HepG2 (cell line): ENCODE measurements at regions not wholly inside any gene's neighbourhood (a gene's known extent, or its start where the extent isn't known, plus 50 kb on each side); places are given as distances from the start of the nearest gene placed in this dataset.

Experiments used
- CEBPZ ChIP-seq: IDR thresholded peaks from 2 replicates; pipeline ENCODE4 v1.6.1; 2012; ENCODE audit warnings: low read length, improper control_type of control experiment
- HCFC1 ChIP-seq: fragments of 150-350 bp; IDR thresholded peaks from 2 replicates; pipeline ENCODE4 v1.6.1; 2014; ENCODE audit warnings: low read depth, low read length
- HNRNPUL1 ChIP-seq: fragments of 200-400 bp; formaldehyde crosslinking; IDR thresholded peaks from 2 replicates; pipeline ENCODE4 v1.6.1; 2017; ENCODE audit warnings: low read depth, mild to moderate bottlenecking, low read length, moderate library complexity
- HOXA9 ChIP-seq: sonication (generic); formaldehyde crosslinking; IDR thresholded peaks from 2 replicates; pipeline ENCODE4 v1.8.1; 2022; ENCODE audit warnings: missing genetic modification reagents, mild to moderate bottlenecking, moderate library complexity, borderline replicate concordance
- KAT8 ChIP-seq: IDR thresholded peaks from 2 replicates; pipeline ENCODE4 v1.6.1; 2016; ENCODE audit warnings: missing genetic modification reagents, missing compliant biosample characterization
- MLLT10 ChIP-seq: sonication (generic); formaldehyde crosslinking; IDR thresholded peaks from 2 replicates; pipeline ENCODE4 v1.4.0; 2020; ENCODE audit warnings: missing genetic modification reagents
- NCOA2 ChIP-seq: sonication (generic); formaldehyde crosslinking; IDR thresholded peaks from 2 replicates; pipeline ENCODE4 v1.8.0; 2022; ENCODE audit warnings: inconsistent platforms
- REL ChIP-seq: sonication (generic); formaldehyde crosslinking; conservative IDR thresholded peaks from 2 replicates; pipeline ENCODE4 v1.8.0; 2022; ENCODE audit warnings: mild to moderate bottlenecking, missing genetic modification reagents, moderate library complexity
- RORA ChIP-seq: sonication (generic); formaldehyde crosslinking; IDR thresholded peaks from 2 replicates; pipeline ENCODE4 v1.5.0; 2020; ENCODE audit warnings: mild to moderate bottlenecking, missing genetic modification reagents, moderate library complexity
- THRA ChIP-seq: sonication (generic); formaldehyde crosslinking; IDR thresholded peaks from 2 replicates; pipeline ENCODE4 v1.4.0; 2020; ENCODE audit warnings: missing genetic modification reagents, borderline replicate concordance
- ZC3H4 ChIP-seq: sonication (generic); formaldehyde crosslinking; IDR thresholded peaks from 2 replicates; pipeline ENCODE4 v1.4.0; 2020; ENCODE audit warnings: missing genetic modification reagents, borderline replicate concordance
- ZNF124 ChIP-seq: sonication (generic); formaldehyde crosslinking; IDR thresholded peaks from 2 replicates; pipeline ENCODE4 v1.4.0; 2020; ENCODE audit warnings: missing genetic modification reagents
- ZNF180 ChIP-seq: sonication (generic); formaldehyde crosslinking; IDR thresholded peaks from 2 replicates; pipeline ENCODE4 v1.4.0; 2020; ENCODE audit warnings: low read depth, missing genetic modification reagents, borderline replicate concordance
- ZNF207 ChIP-seq: fragments of 450-650 bp; IDR thresholded peaks from 2 replicates; pipeline ENCODE4 v1.6.1; 2016; ENCODE audit warnings: antibody characterized with exemption, borderline replicate concordance
- ZNF282 ChIP-seq: fragments of 450-650 bp; IDR thresholded peaks from 2 replicates; pipeline ENCODE4 v1.6.1; 2018; ENCODE audit not compliant: partially characterized antibody
- ZNF333 ChIP-seq: sonication (generic); formaldehyde crosslinking; IDR thresholded peaks from 2 replicates; pipeline ENCODE4 v1.4.0; 2020; ENCODE audit warnings: mild to moderate bottlenecking, missing genetic modification reagents, borderline replicate concordance
- ZNF335 ChIP-seq: sonication (generic); formaldehyde crosslinking; IDR thresholded peaks from 2 replicates; pipeline ENCODE4 v1.4.0; 2020; ENCODE audit warnings: missing genetic modification reagents
- ZNF432 ChIP-seq: sonication (generic); formaldehyde crosslinking; IDR thresholded peaks from 2 replicates; pipeline ENCODE4 v1.5.0; 2020; ENCODE audit warnings: missing genetic modification reagents, mild to moderate bottlenecking, borderline replicate concordance
- ZNF674 ChIP-seq: sonication (generic); formaldehyde crosslinking; IDR thresholded peaks from 2 replicates; pipeline ENCODE4 v1.5.0; 2020; ENCODE audit warnings: low read depth, mild to moderate bottlenecking, missing genetic modification reagents
- ZNF747 ChIP-seq: sonication (generic); formaldehyde crosslinking; IDR thresholded peaks from 2 replicates; pipeline ENCODE4 v1.8.1; 2023; ENCODE audit warnings: missing genetic modification reagents, mild to moderate bottlenecking, borderline replicate concordance
- ZSCAN29 ChIP-seq: sonication (generic); formaldehyde crosslinking; conservative IDR thresholded peaks from 2 replicates; pipeline ENCODE4 v1.4.0; 2020; ENCODE audit warnings: mild to moderate bottlenecking, missing genetic modification reagents
- ZSCAN30 ChIP-seq: sonication (generic); formaldehyde crosslinking; IDR thresholded peaks from 2 replicates; pipeline ENCODE4 v1.5.0; 2020; ENCODE audit warnings: mild to moderate bottlenecking, missing genetic modification reagents
- TF ChIP-seq, protein P1 (sequence below): sonication (generic); formaldehyde crosslinking; IDR thresholded peaks from 2 replicates; pipeline ENCODE4 v1.4.0; 2020; ENCODE audit warnings: missing genetic modification reagents, low read depth, mild to moderate bottlenecking, borderline replicate concordance
- TF ChIP-seq, protein P2 (sequence below): sonication (generic); formaldehyde crosslinking; IDR thresholded peaks from 2 replicates; pipeline ENCODE4 v1.4.0; 2020; ENCODE audit warnings: mild to moderate bottlenecking, low read depth, missing genetic modification reagents

GRCh38 chr19:30817965-30818567 lies 445.9 kb downstream of the ZNF536 start (continued):
- TF ChIP-seq CEBPZ (no peak), REL (CRISPR knock-in tag) (no peak), MLLT10 (CRISPR knock-in tag) (no peak), HCFC1 (no peak), ZNF207 (no peak), HOXA9 (CRISPR knock-in tag) (no peak), ZNF432 (no peak), NCOA2 (CRISPR knock-in tag) (no peak), ZSCAN29 (CRISPR knock-in tag) (no peak), RORA (CRISPR knock-in tag) (no peak), ZNF282 (no peak), HNRNPUL1 (no peak), ZNF124 (no peak), ZNF180 (CRISPR knock-in tag) (no peak), ZNF335 (CRISPR knock-in tag) (no peak), THRA (no peak), ZSCAN30 (CRISPR knock-in tag) (no peak), ZNF747 (no peak), ZNF333 (CRISPR knock-in tag) (no peak), KAT8 (0 out of 2 replicates have a peak, but pooled peaks have one; percentile 18), ZNF674 (CRISPR knock-in tag) (no peak), ZC3H4 (CRISPR knock-in tag) (no peak)
- TF ChIP-seq, protein P1, sequence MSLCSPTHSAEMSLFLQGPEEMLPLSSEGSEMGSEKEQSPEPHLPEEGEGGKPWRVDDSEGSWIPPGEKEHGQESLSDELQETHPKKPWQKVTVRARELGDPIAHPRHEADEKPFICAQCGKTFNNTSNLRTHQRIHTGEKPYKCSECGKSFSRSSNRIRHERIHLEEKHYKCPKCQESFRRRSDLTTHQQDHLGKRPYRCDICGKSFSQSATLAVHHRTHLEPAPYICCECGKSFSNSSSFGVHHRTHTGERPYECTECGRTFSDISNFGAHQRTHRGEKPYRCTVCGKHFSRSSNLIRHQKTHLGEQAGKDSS (CRISPR knock-in tag): no peak
- TF ChIP-seq, protein P2, sequence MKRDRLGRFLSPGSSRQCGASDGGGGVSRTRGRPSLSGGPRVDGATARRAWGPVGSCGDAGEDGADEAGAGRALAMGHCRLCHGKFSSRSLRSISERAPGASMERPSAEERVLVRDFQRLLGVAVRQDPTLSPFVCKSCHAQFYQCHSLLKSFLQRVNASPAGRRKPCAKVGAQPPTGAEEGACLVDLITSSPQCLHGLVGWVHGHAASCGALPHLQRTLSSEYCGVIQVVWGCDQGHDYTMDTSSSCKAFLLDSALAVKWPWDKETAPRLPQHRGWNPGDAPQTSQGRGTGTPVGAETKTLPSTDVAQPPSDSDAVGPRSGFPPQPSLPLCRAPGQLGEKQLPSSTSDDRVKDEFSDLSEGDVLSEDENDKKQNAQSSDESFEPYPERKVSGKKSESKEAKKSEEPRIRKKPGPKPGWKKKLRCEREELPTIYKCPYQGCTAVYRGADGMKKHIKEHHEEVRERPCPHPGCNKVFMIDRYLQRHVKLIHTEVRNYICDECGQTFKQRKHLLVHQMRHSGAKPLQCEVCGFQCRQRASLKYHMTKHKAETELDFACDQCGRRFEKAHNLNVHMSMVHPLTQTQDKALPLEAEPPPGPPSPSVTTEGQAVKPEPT (CRISPR knock-in tag): no peak
